Stimulated activated CD4-positive, alpha-beta T cell treated with anti-CD3 and anti-CD28 coated beads, Interleukin-2, amount 100 ng/mL, for 24 hours (primary cell): ENCODE measurements at regions not wholly inside any gene's neighbourhood (a gene's known extent, or its start where the extent isn't known, plus 50 kb on each side); places are given as distances from the start of the nearest gene placed in this dataset.
"Not testable (repeated sequence)": the region's sequence is repeated elsewhere in the genome, so short reads cannot be mapped to it uniquely, and the experiment has no call there.

Source experiments
- DNase-seq, 2 donors: peaks; one replicate each; pipeline ENCODE4 v3.0.0-alpha.2; 2020

- no peak for DNase-seq
Observed at GRCh38 chr12:13435235-13435933, 238.9 kb downstream of the EMP1 start.

DNA sequence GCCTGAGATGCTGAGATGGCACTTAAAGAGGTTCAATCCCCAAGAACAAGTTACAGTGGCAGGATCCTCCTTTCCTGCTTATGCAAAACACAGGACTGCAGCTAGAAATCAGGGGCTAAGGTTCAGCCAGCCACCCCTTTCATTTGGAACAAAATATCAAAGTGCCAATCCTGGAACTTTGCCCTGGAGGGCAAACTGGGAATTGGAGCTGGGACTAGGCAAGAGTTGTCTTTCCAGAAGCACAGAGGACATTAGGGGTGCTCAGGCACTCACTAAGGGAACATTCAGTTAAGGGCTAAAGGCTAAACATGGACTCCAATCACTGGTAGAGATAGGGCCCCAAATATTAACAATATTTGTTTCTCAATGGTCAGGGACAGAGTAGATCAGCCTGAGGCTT lies 237.2 kb downstream of the EMP1 start:
- no peak for DNase-seq

- DNase-seq = no peak
Observed at GRCh38 chr12:13431041-13431440, 234.5 kb downstream of the EMP1 start.

DNA sequence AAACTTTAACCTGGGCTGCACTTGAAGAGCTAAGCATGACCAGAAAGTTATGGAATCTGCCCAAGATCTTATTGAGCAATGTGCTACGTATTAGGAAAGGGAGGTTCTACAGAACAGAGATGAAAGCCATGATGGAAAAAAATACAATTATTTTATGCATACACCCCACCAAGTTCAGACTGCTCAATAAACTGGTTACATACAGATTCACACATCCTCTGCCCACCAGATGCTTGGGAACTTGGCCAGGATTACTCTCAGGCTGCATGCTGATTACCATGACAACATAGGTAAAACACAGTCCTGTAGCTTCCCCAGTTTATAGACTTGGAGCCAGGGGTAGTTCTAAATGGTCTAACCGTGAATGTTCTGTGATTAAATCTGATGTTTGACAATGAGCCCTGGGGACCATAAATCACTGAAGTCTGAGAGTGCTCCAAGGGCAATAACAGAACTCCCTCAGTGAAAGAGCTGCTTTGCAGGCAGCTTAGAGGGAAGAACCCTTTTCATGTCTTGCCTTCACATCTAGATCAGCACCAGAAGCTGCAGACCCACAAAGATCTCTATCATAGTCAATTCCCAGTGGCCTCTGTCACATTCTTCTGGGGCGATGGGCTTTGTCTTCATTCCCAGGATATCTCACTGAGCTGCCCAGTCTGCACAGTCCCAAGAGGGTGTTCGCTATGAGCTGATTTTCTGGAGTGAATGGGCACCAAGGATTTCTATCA lies 232.2 kb downstream of the EMP1 start:
- no peak for DNase-seq

DNA sequence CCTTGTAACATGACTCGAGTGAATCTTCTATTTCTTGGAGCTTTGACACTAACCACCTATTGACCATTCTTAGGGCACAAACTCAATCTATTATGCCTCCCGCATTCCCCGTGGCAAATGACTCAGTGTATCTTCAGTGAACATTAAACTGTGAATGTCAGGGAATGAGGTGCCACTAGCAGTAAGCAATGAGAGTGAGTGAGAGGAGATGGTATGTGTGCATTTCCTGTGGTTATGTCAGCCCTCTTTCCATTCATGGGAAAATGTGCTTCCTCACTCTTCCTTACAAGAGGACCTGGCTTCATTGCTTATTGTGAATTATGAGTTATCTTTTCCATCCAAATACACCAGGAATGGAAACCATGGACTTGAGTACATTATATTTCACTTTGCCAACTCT lies 229.2 kb downstream of the EMP1 start:
- no peak for DNase-seq

GRCh38 chr12:13422291-13422690 lies 225.8 kb downstream of the EMP1 start:
- DNase-seq = no peak

DNA sequence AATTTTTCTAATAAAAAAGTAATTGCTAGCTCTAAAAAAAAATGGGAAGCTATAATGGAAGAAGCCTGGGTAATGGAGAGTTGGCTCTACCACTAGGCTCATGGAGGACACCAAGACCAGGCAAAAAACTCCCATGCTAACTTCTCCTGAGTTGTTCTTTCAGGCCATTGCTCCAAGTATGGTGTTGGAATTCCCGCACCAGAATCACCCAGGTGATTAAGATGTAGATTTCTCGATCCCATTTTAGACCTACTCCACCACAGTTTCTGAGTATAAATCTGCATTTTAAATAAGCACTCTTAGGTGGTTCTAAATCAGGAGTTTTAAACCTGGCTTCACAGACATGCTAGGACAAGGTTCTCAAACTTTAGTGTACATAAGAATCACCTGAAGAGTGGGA lies 221.0 kb downstream of the EMP1 start:
- no peak for DNase-seq

GRCh38 chr12:13411287-13411686 lies 214.8 kb downstream of the EMP1 start:
- DNase-seq = no peak

GRCh38 chr12:13405961-13406703 lies 209.6 kb downstream of the EMP1 start:
- DNase-seq = no peak

DNA sequence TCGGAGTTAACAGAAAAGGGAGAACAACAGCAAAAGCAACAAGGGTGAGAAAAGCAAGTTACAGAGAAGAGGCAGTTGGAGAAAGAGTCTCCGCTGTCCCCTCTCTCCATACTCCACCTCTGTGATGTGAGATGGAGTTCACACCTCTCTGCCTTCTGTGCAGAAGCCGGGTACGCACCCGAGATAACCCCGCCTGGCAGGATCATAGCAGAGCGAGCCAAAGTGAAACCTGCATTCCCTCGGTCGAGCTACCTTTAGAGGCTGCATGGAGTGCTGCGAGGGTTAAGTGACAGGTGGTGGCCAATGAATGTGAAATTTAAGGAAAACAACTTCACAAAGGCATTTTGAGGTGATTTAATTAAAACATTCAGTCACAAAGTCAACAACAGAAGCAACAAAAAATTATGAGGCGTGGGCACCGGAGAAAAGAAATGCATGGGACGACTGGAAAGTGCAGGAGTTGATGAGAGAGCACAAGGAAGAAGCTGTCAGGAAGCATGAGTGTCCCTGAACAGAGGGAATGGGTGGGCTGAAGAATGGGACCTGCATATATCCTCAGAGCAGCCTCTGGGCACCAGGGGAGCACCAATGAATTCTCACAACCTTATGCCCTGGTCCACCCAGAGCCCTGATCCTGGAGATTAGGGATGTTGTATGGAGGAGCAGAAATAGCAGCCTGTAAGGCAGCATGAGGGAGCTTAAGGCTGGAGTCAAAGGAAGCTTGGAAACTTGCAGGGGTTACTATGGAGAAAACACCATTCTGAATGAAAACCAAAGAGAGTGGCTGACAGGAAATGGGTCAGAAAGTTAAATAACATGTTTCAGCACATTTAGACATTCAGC lies 208.3 kb downstream of the EMP1 start:
- DNase-seq = no peak

DNA sequence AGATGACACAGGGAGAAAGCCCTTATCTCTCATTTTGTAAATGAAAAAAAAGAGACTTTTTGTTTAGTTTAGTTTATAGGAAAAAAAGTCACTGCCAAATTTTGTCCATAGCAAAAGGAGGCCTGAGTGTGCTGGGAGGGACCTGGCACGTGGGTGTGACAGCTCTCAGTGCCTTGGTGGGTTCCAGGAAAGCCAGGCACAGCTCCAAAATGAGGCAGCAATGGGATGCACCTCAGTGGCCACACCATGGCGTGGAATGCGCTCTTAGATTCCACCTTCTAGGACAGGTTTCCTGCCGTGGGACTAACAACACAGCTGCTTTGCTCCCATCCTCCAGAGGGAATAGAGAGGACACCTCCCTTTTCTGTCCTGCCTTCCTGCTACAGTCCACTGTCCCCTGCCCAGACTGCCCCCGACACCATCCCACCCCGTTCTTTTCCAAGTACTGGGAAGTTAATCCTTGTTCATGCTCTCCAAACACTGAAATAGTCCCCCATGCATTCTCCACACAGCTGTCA lies 207.6 kb downstream of the EMP1 start:
- no peak for DNase-seq

GRCh38 chr12:13391375-13391774 lies 194.8 kb downstream of the EMP1 start:
- not testable (repeated sequence) for DNase-seq

GRCh38 chr12:13390918-13391317 lies 194.4 kb downstream of the EMP1 start:
- no peak for DNase-seq

GRCh38 chr12:13390381-13390861 lies 193.9 kb downstream of the EMP1 start:
- no peak for DNase-seq

- no peak for DNase-seq
Observed at GRCh38 chr12:13387101-13387500, 190.6 kb downstream of the EMP1 start.

- DNase-seq = no peak
Observed at GRCh38 chr12:13386323-13387039, 190.0 kb downstream of the EMP1 start.

DNA sequence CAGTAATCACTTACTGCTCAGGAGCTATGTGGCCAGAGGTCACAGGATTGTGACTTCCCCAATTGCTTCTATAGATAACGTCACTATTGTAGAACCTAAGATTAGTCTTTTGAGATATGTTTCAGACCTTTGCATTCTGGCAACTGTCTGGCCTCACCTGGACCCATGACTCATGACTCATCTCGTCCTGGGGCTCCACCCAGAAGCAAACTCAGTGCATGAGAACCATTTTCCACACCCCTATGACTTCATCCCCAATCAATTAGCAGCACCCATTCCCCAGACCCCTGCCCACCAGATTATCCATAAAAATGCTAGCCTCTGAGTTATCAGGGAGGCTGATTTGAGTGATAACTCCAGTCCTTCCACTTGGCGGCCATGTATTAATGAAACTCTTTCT lies 186.9 kb downstream of the EMP1 start:
- DNase-seq = no peak

DNA sequence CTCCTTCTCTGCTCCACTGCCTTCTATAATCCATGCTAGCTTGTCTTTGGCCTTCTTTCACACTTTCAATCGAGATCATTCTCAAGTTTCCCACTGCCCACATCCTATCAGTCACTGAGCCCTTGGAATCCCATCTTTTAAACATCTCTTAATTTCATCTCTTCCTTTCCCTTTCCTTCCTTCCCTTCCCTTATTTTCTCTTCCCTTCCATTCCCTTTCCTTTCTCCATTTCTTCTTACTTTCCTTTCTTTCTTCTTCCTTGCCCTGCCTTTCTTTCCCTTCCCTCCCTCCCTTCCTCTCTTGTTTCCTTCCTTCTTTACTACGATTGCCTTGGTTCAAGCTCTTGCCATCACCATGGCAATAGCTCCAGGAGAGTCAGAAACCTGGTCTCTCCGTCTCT lies 183.8 kb downstream of the EMP1 start:
- no peak for DNase-seq

DNA sequence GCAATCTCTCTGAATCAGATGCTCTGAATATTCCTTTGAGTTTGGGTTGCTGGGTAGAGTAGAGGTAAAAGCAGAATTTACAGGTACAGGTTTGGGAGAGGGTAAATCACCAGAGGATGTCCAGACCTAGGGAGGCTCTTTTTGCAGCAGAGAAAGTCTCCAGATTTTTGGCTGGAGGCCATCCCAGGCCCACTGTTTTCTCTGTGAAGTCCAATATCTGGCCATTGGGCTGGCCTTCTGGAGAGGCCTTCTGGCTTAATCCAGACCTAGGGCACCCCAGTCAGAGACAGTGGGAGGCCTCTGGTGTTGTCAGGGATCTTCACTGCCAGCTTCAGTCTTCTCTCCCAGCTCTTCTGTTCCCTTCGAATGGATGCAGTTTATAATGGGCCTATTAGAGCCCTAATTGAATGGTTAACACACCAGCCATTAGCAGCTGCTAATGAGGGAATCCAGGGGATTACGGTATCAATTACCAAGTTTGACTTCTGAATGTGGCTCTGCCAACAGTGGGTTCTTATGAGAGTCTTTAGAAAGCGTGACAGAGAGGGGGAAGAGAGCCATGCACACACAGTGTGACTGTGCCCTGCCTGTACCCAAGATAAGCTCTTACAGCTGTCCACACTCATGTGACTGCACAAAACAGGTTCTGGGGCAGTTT lies 183.1 kb downstream of the EMP1 start:
- DNase-seq = no peak

DNA sequence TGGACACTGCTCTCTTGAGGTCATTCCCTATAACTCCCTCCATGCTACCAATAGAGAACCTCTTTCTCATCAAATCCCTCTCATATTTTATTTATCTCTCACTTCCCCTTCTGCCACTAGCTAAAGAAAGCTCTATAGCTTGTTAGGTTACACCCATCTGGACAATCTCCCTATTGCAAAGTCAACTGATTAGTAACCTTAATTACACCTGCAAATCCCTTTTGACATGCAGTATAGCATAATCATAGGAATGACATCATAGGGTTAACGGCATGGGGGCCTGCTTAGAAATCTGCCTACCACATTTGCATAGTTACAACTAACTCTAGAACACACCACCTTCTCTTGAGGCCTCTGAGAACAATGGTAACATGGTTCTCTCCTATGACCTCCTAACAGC lies 181.2 kb downstream of the EMP1 start:
- no peak for DNase-seq

GRCh38 chr12:13376610-13377373 lies 180.3 kb downstream of the EMP1 start:
- DNase-seq = no peak
